Glutamatergic neuron (in vitro differentiated cells): ENCODE measurements at regions not wholly inside any gene's neighbourhood (a gene's known extent, or its start where the extent isn't known, plus 50 kb on each side); places are given as distances from the start of the nearest gene placed in this dataset.

Experiments used
- DNase-seq: peaks from one replicate; pipeline ENCODE4 v3.0.0; 2022
- H3K27ac Mint-ChIP-seq: one replicate; pipeline ENCODE4 v1.8.0; 2020; ENCODE audit warnings: mild to moderate bottlenecking, mixed read lengths, inconsistent platforms; ENCODE audit not compliant: unreplicated experiment
- H3K27me3 Mint-ChIP-seq: one replicate; pipeline ENCODE4 v1.8.0; 2020; ENCODE audit warnings: mild to moderate bottlenecking, moderate library complexity, mixed read lengths, inconsistent platforms; ENCODE audit not compliant: unreplicated experiment
- H3K36me3 Mint-ChIP-seq: one replicate; pipeline ENCODE4 v1.8.0; 2020; ENCODE audit warnings: mild to moderate bottlenecking, mixed read lengths, inconsistent platforms; ENCODE audit not compliant: unreplicated experiment
- H3K4me1 Mint-ChIP-seq: one replicate; pipeline ENCODE4 v1.8.0; 2020; ENCODE audit warnings: mild to moderate bottlenecking, low read depth, mixed read lengths, inconsistent platforms; ENCODE audit not compliant: unreplicated experiment
- H3K4me3 Mint-ChIP-seq: one replicate; pipeline ENCODE4 v1.8.0; 2020; ENCODE audit warnings: mild to moderate bottlenecking, mixed read lengths, inconsistent platforms; ENCODE audit not compliant: unreplicated experiment
- H3K9me3 Mint-ChIP-seq: one replicate; pipeline ENCODE4 v1.8.0; 2020; ENCODE audit warnings: mild to moderate bottlenecking, moderate library complexity, mixed read lengths, inconsistent platforms; ENCODE audit not compliant: unreplicated experiment
- TF ChIP-seq, protein P1 (sequence below): fragments of 200-600 bp; sonication (generic); IDR thresholded peaks from one replicate; pipeline ENCODE4 v1.5.0; 2021; ENCODE audit not compliant: partially characterized antibody, unreplicated experiment

DNA sequence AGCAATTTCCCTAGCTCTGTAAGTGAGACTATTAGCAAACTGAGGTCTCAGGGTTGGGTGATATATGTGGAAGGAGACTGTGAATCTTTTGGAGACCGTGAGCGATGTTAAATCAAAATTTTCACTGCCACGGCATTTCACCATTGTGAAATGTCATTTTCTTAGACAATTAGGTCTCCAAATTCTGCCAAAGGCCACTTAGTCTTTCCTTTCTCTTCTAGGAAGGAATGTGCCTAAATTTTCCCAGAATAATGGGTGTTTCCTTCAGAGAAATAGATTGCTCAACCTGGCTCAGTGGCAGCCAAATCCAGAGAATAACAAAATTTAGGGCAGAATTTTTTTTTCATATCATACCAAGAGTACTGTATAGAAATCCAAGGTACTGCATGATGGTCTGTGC lies 64.5 kb upstream of the SCEL start:
- Mint-ChIP-seq H3K4me3 (no peak overlapping the region), H3K36me3 (no peaks in the 10 kb centered on the region), H3K9me3 (no peaks in the 10 kb centered on the region), H3K27me3 (no peaks in the 10 kb centered on the region), H3K27ac (no peak overlapping the region), H3K4me1 (no peaks in the 10 kb centered on the region)
- DNase-seq: no peak
- TF ChIP-seq, protein P1, sequence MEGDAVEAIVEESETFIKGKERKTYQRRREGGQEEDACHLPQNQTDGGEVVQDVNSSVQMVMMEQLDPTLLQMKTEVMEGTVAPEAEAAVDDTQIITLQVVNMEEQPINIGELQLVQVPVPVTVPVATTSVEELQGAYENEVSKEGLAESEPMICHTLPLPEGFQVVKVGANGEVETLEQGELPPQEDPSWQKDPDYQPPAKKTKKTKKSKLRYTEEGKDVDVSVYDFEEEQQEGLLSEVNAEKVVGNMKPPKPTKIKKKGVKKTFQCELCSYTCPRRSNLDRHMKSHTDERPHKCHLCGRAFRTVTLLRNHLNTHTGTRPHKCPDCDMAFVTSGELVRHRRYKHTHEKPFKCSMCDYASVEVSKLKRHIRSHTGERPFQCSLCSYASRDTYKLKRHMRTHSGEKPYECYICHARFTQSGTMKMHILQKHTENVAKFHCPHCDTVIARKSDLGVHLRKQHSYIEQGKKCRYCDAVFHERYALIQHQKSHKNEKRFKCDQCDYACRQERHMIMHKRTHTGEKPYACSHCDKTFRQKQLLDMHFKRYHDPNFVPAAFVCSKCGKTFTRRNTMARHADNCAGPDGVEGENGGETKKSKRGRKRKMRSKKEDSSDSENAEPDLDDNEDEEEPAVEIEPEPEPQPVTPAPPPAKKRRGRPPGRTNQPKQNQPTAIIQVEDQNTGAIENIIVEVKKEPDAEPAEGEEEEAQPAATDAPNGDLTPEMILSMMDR: no peak

DNA sequence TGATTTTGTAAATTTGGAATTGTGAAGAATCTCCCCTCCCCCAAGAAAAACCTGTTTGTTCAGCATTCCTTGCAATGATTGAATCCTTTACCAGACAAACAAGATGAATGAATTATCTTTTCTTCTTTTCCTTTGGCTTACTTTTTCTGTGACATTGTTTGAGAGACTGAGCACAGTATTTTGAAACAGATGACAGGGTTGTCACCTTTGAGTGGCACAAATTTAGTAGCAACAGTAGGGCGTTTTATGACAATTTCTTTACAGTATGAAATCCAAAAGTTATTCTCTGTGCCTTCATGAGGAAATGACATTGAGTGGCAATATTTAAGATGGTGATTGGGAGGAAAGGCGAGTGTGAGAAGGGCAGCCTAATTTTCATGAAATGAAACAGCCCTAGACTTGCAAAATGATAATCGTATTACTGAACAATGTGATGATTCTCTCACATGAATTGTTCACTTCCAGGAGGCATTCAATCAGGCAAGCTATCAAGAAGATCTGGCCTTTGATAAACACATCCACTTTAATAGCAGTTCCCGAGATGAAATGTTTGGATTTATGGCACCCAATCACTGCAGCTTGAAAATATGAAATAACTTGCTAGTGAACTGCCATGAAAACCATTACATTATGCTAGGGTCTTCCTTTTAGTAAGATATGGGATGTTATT lies 68.6 kb upstream of the SCEL start:
- Mint-ChIP-seq H3K27me3 (no peaks in the 10 kb centered on the region), H3K4me3 (no peak overlapping the region), H3K4me1 (no peaks in the 10 kb centered on the region), H3K36me3 (no peaks in the 10 kb centered on the region), H3K27ac (no peak overlapping the region), H3K9me3 (no peaks in the 10 kb centered on the region)
- TF ChIP-seq, protein P1: no peak
- no peak for DNase-seq

DNA sequence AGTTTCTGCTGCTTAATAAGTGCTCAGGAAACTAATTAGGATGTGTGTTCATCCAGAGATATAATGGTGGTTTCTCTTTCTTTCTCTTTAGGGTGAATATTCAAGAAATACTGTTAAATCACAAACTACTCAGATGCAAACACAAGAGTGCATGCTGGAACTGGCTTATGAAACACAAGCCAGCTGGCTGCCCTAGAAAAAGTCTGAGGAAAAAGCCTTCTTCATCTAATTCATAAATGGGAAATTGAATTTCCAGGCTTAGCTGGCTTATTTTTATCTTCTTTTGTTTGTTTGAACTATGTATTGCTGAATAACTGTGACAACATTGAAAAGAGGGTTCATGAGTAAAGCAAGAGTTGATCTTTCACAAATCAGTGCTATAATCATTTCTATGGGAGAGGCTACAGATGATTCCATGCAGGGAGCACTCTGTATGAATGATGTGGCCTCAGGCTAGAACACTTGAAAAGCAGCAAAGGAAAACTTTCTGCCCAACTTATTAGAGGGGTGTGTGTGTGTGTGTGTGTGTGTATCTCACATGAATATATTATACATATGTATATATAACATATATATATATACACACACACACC lies 69.8 kb upstream of the SCEL start:
- H3K9me3 Mint-ChIP-seq: no peaks in the 10 kb centered on the region
- DNase-seq: no peak
- no peaks in the 10 kb centered on the region for H3K4me1 Mint-ChIP-seq
- TF ChIP-seq, protein P1: no peak
- no peaks in the 10 kb centered on the region for H3K36me3 Mint-ChIP-seq
- H3K27ac Mint-ChIP-seq: no peak overlapping the region
- no peaks in the 10 kb centered on the region for H3K27me3 Mint-ChIP-seq
- no peak overlapping the region for H3K4me3 Mint-ChIP-seq

DNA sequence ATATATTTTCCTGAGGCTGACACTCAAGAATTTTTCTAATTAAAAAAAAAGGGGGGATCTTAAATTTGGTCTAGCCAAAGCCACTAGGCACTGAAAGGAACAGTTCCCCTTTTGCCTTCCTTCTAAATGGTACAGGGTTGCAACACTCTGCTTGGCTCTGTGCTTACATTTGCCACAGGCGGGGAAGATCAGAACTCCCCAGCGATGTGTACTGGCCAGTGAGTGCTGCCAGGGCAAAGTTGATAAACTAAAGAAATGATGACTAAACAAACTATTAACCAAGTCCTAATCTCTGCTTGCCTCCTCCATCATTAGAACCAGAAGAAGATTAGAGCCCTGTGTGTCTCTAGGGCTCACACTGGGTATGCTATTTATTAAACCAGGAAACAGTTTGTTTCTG lies 75.3 kb upstream of the SCEL start:
- Mint-ChIP-seq H3K27ac (no peak overlapping the region), H3K9me3 (no peaks in the 10 kb centered on the region), H3K36me3 (no peaks in the 10 kb centered on the region), H3K27me3 (peaks cover 1% of the 10 kb centered on the region), H3K4me3 (no peak overlapping the region), H3K4me1 (peaks cover 10% of the 10 kb centered on the region)
- DNase-seq: no peak
- TF ChIP-seq, protein P1: no peak

DNA sequence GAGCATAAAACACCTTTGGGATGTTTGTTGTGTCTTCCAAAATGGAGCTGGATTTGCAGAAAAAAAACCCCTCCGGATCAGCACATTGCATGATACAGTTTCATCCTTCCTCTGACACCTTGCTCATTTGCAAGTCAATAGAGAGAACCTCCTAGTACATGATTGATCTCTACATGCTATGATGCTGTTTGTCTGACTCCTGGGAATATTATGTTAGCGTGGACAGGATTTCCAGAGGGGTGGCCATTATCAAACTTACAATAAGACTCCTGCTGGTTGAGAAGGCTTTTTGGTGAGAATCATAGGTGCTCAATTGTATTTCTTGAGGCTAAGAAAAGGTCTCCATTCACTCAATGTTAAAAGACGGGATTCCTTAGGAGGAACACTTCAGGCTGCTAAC lies 75.9 kb upstream of the SCEL start:
- TF ChIP-seq, protein P1: no peak
- peaks cover 10% of the 10 kb centered on the region for H3K4me1 Mint-ChIP-seq
- H3K9me3 Mint-ChIP-seq: no peaks in the 10 kb centered on the region
- H3K36me3 Mint-ChIP-seq: no peaks in the 10 kb centered on the region
- DNase-seq: no peak
- H3K27ac Mint-ChIP-seq: peak overlapping the region; percentile 40
- H3K4me3 Mint-ChIP-seq: no peak overlapping the region
- peaks cover 1% of the 10 kb centered on the region for H3K27me3 Mint-ChIP-seq
